Esophagus muscularis mucosa (tissue), 4 donors: ENCODE measurements at regions not wholly inside any gene's neighbourhood (a gene's known extent, or its start where the extent isn't known, plus 50 kb on each side); places are given as distances from the start of the nearest gene placed in this dataset.

Source experiments
- DNase-seq: peaks from one replicate; pipeline ENCODE4 v3.0.0-alpha.2; 2017; ENCODE audit errors: extremely low spot score
- H3K27ac ChIP-seq, 4 donors: fragments of 200-600 bp; sonication (generic); replicated peaks in 1 of 4; 1 replicate in 3 of 4; 2 replicates in 1 of 4; pipeline ENCODE4 v1.5.1; 2016 to 2019; ENCODE audit warnings: mild to moderate bottlenecking in 1 of 4
- H3K27me3 ChIP-seq, 4 donors: fragments of 200-600 bp; sonication (generic); one replicate each; pipeline versions ENCODE4 v1.5.1 to v1.6.0; 2016 to 2019
- H3K36me3 ChIP-seq, 4 donors: fragments of 200-600 bp; sonication (generic); one replicate each; pipeline ENCODE4 v1.5.1; 2016 to 2019
- H3K4me1 ChIP-seq, 4 donors: fragments of 200-600 bp; sonication (generic); one replicate each; pipeline ENCODE4 v1.5.1; 2016 to 2019
- H3K4me3 ChIP-seq, 4 donors: fragments of 200-600 bp; sonication (generic); 1 replicate in 2 of 4; 2 replicates in 2 of 4; pipeline ENCODE4 v1.5.1; 2016 to 2019; ENCODE audit warnings: mild to moderate bottlenecking in 4 of 4, moderate library complexity in 1 of 4
- H3K9me3 ChIP-seq, 4 donors: fragments of 200-600 bp; sonication (generic); 1 replicate in 3 of 4; 2 replicates in 1 of 4; pipeline ENCODE4 v1.5.1; 2016 to 2019
- CTCF ChIP-seq, 3 experiments: fragments of 200-600 bp in 2 of 3; fragments of 450-650 bp in 1 of 3; sonication (generic) in 2 of 3; IDR thresholded peaks; one replicate each; pipeline ENCODE4 v1.5.1; 2017 to 2019; ENCODE audit warnings: antibody characterized with exemption in 3 of 3, mild to moderate bottlenecking in 2 of 3, moderate library complexity in 1 of 3
- EP300 ChIP-seq: sonication (generic); formaldehyde crosslinking; IDR thresholded peaks from one replicate; pipeline ENCODE4 v1.6.1; 2017; ENCODE audit warnings: antibody characterized with exemption
- POLR2A ChIP-seq: fragments of 450-650 bp; IDR thresholded peaks from one replicate; pipeline ENCODE4 v1.6.1; 2017; ENCODE audit warnings: antibody characterized with exemption, moderate library complexity, mild to moderate bottlenecking, low read depth
- POLR2AphosphoS5 ChIP-seq, 2 donors: sonication (generic); formaldehyde crosslinking; IDR thresholded peaks; one replicate each; pipeline ENCODE4 v1.6.1; 2017; ENCODE audit warnings: antibody characterized with exemption in 2 of 2
- WGBS: methylation state at CpG from one replicate; pipeline ENCODE4 v1.1.5; 2018; 5-methylcytosine and 5-hydroxymethylcytosine counted together
- intact Hi-C: fragments of 100-400 bp; cut with DNase I; formaldehyde crosslinking; loops from one replicate; pipeline ENCODE4 v1.15.1; 2023

DNA sequence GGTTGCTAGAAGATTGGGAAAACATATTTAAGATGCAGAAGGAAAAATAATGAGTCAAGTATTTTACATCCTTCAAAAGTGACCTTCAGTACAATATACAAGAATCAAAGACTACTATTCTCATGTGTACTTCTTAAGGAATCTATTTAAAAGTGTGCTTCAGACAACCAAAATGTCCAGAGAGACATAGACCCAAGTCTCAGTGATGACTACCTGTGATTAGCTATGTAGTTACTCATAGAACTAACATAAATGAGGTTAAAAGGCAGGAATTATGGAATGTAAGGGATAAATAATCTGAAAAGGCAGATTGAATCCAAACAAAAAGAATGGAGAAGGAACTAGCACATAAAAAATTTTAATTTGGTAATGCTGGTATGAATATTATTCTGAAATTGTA is 634.7 kb upstream of the FAM241A start:
- DNase-seq, result no peak
- no peaks in the 10 kb centered on the region for H3K9me3 ChIP-seq
- H3K4me1 ChIP-seq, result no peaks in the 10 kb centered on the region
- intact Hi-C loops, result no loop called here
- no peak overlapping the region for H3K27ac ChIP-seq
- H3K4me3 ChIP-seq, result no peak overlapping the region
- H3K36me3 ChIP-seq, result no peaks in the 10 kb centered on the region
- H3K27me3 ChIP-seq, result no peaks in the 10 kb centered on the region
- TF ChIP-seq CTCF (IDR thresholded peaks at IDR 0.05) (no peak), EP300 (no peak), POLR2AphosphoS5 (IDR thresholded peaks at IDR 0.05) (no peak), POLR2A (no peak)

GRCh38 chr4:111512081-111512783 is 633.0 kb upstream of the FAM241A start:
- H3K4me1 ChIP-seq, result no peaks in the 10 kb centered on the region
- 83% methylated on average over 5 of the region's 5 CpGs for WGBS
- no peak overlapping the region for H3K4me3 ChIP-seq
- no peaks in the 10 kb centered on the region for H3K27me3 ChIP-seq
- no peaks in the 10 kb centered on the region for H3K9me3 ChIP-seq
- no peak overlapping the region for H3K27ac ChIP-seq
- DNase-seq, result no peak
- intact Hi-C loops, result no loop called here
- no peaks in the 10 kb centered on the region for H3K36me3 ChIP-seq
- TF ChIP-seq POLR2A, result no peak
- no peak for TF ChIP-seq POLR2AphosphoS5 (IDR thresholded peaks at IDR 0.05)
- TF ChIP-seq CTCF (IDR thresholded peaks at IDR 0.05), result no peak
- no peak for TF ChIP-seq EP300

DNA sequence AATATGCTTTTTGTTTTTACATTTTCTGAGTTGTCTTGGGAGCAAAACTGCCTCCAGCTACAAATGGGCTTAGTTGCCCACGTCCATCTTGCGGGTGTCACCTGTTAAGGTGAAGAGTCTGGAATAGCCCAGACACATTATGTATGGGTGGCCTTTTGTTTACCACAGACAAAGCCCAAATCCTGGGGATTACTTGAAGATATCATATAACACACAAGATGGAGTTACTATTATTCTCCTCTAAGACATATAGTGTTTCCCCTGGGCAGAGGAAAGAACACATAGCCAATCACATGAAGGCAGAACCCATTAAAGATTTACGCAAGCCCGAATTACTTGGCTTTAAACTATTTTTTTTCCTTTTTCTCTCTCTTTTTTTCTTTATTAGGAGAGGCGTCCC is 625.6 kb upstream of the FAM241A start:
- TF ChIP-seq POLR2AphosphoS5 (IDR thresholded peaks at IDR 0.05), result no peak
- no peak for TF ChIP-seq EP300
- TF ChIP-seq POLR2A, result no peak
- no peak for TF ChIP-seq CTCF (IDR thresholded peaks at IDR 0.05)
- H3K4me1 ChIP-seq, result no peaks in the 10 kb centered on the region
- WGBS, result 86% methylated on average over 5 of the region's 5 CpGs
- H3K9me3 ChIP-seq, result no peaks in the 10 kb centered on the region
- no peak overlapping the region for H3K27ac ChIP-seq
- H3K27me3 ChIP-seq, result no peaks in the 10 kb centered on the region
- no peaks in the 10 kb centered on the region for H3K36me3 ChIP-seq
- DNase-seq, result no peak
- intact Hi-C loops, result no loop called here
- no peak overlapping the region for H3K4me3 ChIP-seq

DNA sequence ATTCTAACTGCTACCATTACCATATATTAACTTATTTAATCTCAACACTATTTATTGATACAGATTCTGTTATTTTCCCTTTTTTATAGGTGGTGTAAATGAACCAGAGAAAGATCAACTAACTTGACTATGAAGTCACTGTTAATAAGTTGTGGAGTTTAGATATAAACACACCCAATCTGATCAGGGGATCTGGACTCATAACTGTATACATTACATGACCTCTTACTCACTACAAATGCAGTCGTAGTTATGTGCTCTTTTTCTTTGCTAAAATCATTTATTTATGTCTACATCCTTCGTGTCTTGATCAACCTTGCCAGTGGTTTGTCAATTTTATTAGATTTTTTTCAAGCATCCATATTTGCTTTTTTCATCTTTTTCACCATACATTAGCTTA is 614.8 kb upstream of the FAM241A start:
- no peak for DNase-seq
- 45% methylated on average over 2 of the region's 2 CpGs for WGBS
- intact Hi-C loops, result no loop called here
- Histone ChIP-seq H3K36me3 (no peaks in the 10 kb centered on the region), H3K27me3 (no peaks in the 10 kb centered on the region), H3K27ac (no peak overlapping the region), H3K4me1 (no peaks in the 10 kb centered on the region), H3K4me3 (no peak overlapping the region), H3K9me3 (no peaks in the 10 kb centered on the region)
- TF ChIP-seq POLR2AphosphoS5 (IDR thresholded peaks at IDR 0.05) (no peak), EP300 (no peak), POLR2A (no peak), CTCF (IDR thresholded peaks at IDR 0.05) (no peak)

- H3K36me3 ChIP-seq, result no peaks in the 10 kb centered on the region
- H3K4me3 ChIP-seq, result no peak overlapping the region
- 27% methylated on average over 1 of the region's 1 CpG for WGBS
- no peaks in the 10 kb centered on the region for H3K27me3 ChIP-seq
- no peak for DNase-seq
- intact Hi-C loops, result no loop called here
- no peaks in the 10 kb centered on the region for H3K9me3 ChIP-seq
- TF ChIP-seq POLR2A, result no peak
- TF ChIP-seq EP300, result no peak
- TF ChIP-seq CTCF (IDR thresholded peaks at IDR 0.05), result no peak
- no peak for TF ChIP-seq POLR2AphosphoS5 (IDR thresholded peaks at IDR 0.05)
- H3K4me1 ChIP-seq, result no peaks in the 10 kb centered on the region
- no peak overlapping the region for H3K27ac ChIP-seq
Observed at GRCh38 chr4:111535792-111536191, 609.5 kb upstream of the FAM241A start.
